Upper lobe of right lung (tissue), 1 donor: ENCODE measurements at regions not wholly inside any gene's neighbourhood (a gene's known extent, or its start where the extent isn't known, plus 50 kb on each side); places are given as distances from the start of the nearest gene placed in this dataset.

Experiments used
- ATAC-seq: fragments of 200-7000 bp; cut with Tn5 transposase; one replicate; pipeline ENCODE4 v1.9.1; 2020; ENCODE audit warnings: mild to moderate bottlenecking, moderate library complexity
- DNase-seq: peaks from one replicate; pipeline ENCODE4 v3.0.0-alpha.2; 2020
- H3K27ac ChIP-seq: fragments of 200-600 bp; one replicate; pipeline ENCODE4 v1.8.0; 2022
- H3K27me3 ChIP-seq: fragments of 200-600 bp; one replicate; pipeline ENCODE4 v1.8.0; 2022; ENCODE audit warnings: mild to moderate bottlenecking
- H3K36me3 ChIP-seq: fragments of 200-600 bp; one replicate; pipeline ENCODE4 v1.8.0; 2022
- H3K4me1 ChIP-seq: fragments of 200-600 bp; one replicate; pipeline ENCODE4 v1.8.0; 2022
- H3K4me3 ChIP-seq: fragments of 200-600 bp; one replicate; pipeline ENCODE4 v1.8.0; 2022; ENCODE audit warnings: mild to moderate bottlenecking
- H3K9me3 ChIP-seq: fragments of 200-600 bp; one replicate; pipeline ENCODE4 v1.8.0; 2022
- CTCF ChIP-seq: fragments of 200-600 bp; IDR thresholded peaks from one replicate; pipeline ENCODE4 v1.8.0; 2022; ENCODE audit warnings: antibody characterized with exemption
- intact Hi-C: fragments of 100-400 bp; cut with DNase I; formaldehyde crosslinking; loops from one replicate; pipeline ENCODE4 v1.11.0; 2022
- donor health status: DM: no; HTN: yes; CAD: no; lungs with severe emphysema.

- ATAC-seq (no peak), DNase-seq (no peak)
- H3K4me1 ChIP-seq, result peaks cover 27% of the 10 kb centered on the region
- H3K9me3 ChIP-seq, result no peaks in the 10 kb centered on the region
- no peaks in the 10 kb centered on the region for H3K27me3 ChIP-seq
- TF ChIP-seq CTCF, result no peak
- intact Hi-C loops, result no loop called here
- peak overlapping the region; percentile 32 for H3K4me3 ChIP-seq
- H3K27ac ChIP-seq, result no peak overlapping the region
- no peaks in the 10 kb centered on the region for H3K36me3 ChIP-seq
These were observed 68.6 kb upstream of the MRTFB start for GRCh38 chr16:14002416-14002990.

- Histone ChIP-seq H3K4me1 (peaks cover 27% of the 10 kb centered on the region), H3K27ac (no peak overlapping the region), H3K4me3 (peak overlapping the region; percentile 32), H3K9me3 (no peaks in the 10 kb centered on the region), H3K36me3 (no peaks in the 10 kb centered on the region), H3K27me3 (no peaks in the 10 kb centered on the region)
- DNase-seq (peak; percentile 88), ATAC-seq (peak; percentile 93)
- peak; percentile 19 for TF ChIP-seq CTCF
- intact Hi-C loops, result no loop called here
These were observed 68.0 kb upstream of the MRTFB start for GRCh38 chr16:14003074-14003570.

- Histone ChIP-seq H3K4me3 (no peak overlapping the region), H3K27me3 (no peaks in the 10 kb centered on the region), H3K4me1 (peaks cover 27% of the 10 kb centered on the region), H3K36me3 (no peaks in the 10 kb centered on the region), H3K9me3 (no peaks in the 10 kb centered on the region), H3K27ac (no peak overlapping the region)
- DNase-seq (no peak), ATAC-seq (no peak)
- TF ChIP-seq CTCF, result no peak
- intact Hi-C loops, result no loop called here
These were observed 66.9 kb upstream of the MRTFB start for GRCh38 chr16:14004031-14004728.

GRCh38 chr16:14004729-14005315 lies 66.3 kb upstream of the MRTFB start:
- intact Hi-C loops, result no loop called here
- Histone ChIP-seq H3K4me1 (peaks cover 20% of the 10 kb centered on the region), H3K27ac (no peak overlapping the region), H3K27me3 (no peaks in the 10 kb centered on the region), H3K4me3 (no peak overlapping the region), H3K36me3 (no peaks in the 10 kb centered on the region), H3K9me3 (no peaks in the 10 kb centered on the region)
- no peak for DNase-seq
- TF ChIP-seq CTCF, result no peak
- ATAC-seq, result no peak

- intact Hi-C loops, result no loop called here
- Histone ChIP-seq H3K27ac (no peak overlapping the region), H3K4me3 (no peak overlapping the region), H3K27me3 (no peaks in the 10 kb centered on the region), H3K36me3 (no peaks in the 10 kb centered on the region), H3K9me3 (no peaks in the 10 kb centered on the region), H3K4me1 (peaks cover 20% of the 10 kb centered on the region)
- ATAC-seq (no peak), DNase-seq (no peak)
- TF ChIP-seq CTCF, result no peak
These were observed 65.8 kb upstream of the MRTFB start for GRCh38 chr16:14005335-14005734.
